Parathyroid adenoma (tissue), 2 donors: ENCODE measurements at regions not wholly inside any gene's neighbourhood (a gene's known extent, or its start where the extent isn't known, plus 50 kb on each side); places are given as distances from the start of the nearest gene placed in this dataset.

Source experiments
- H2AFZ ChIP-seq: fragments of 300-600 bp; sonication (generic); one replicate; pipeline ENCODE4 v1.7.0; 2017; ENCODE audit warnings: antibody characterized with exemption, mild to moderate bottlenecking
- H3K27ac ChIP-seq: fragments of 300-600 bp; sonication (generic); one replicate; pipeline ENCODE4 v1.7.0; 2017
- H3K27me3 ChIP-seq: fragments of 300-600 bp; sonication (generic); one replicate; pipeline ENCODE4 v1.7.0; 2017; ENCODE audit warnings: low read length; ENCODE audit not compliant: control insufficient read depth, insufficient read depth
- H3K36me3 ChIP-seq: fragments of 300-600 bp; sonication (generic); one replicate; pipeline ENCODE4 v1.7.0; 2017; ENCODE audit warnings: low read length; ENCODE audit not compliant: control insufficient read depth, insufficient read depth
- H3K4me1 ChIP-seq: fragments of 300-600 bp; sonication (generic); one replicate; pipeline ENCODE4 v1.7.0; 2017; ENCODE audit warnings: control low read depth
- H3K4me2 ChIP-seq: fragments of 300-600 bp; sonication (generic); one replicate; pipeline ENCODE4 v1.7.0; 2017; ENCODE audit warnings: low read length
- H3K4me3 ChIP-seq: fragments of 300-600 bp; sonication (generic); one replicate; pipeline ENCODE4 v1.7.0; 2017; ENCODE audit warnings: low read depth, low read length
- H3K79me2 ChIP-seq: fragments of 300-600 bp; sonication (generic); one replicate; pipeline ENCODE4 v1.7.0; 2017; ENCODE audit warnings: control low read depth
- H3K9ac ChIP-seq: fragments of 300-600 bp; sonication (generic); one replicate; pipeline ENCODE4 v1.7.0; 2017; ENCODE audit warnings: mild to moderate bottlenecking
- H3K9me3 ChIP-seq: fragments of 300-600 bp; sonication (generic); one replicate; pipeline ENCODE4 v1.7.0; 2017; ENCODE audit warnings: low read length; ENCODE audit not compliant: control insufficient read depth
- CTCF ChIP-seq: fragments of 300-600 bp; sonication (generic); IDR thresholded peaks from one replicate; pipeline ENCODE4 v1.7.0; 2017; ENCODE audit warnings: antibody characterized with exemption, mild to moderate bottlenecking
- donor health status: primary hyperparathyroidism.

GRCh38 chr5:105670596-105670995, 2000.1 kb downstream of the EFNA5 start:
- H3K79me2 ChIP-seq = no peaks in the 10 kb centered on the region
- no peaks in the 10 kb centered on the region for H3K36me3 ChIP-seq
- no peak overlapping the region for H3K4me3 ChIP-seq
- no peak overlapping the region for H3K9ac ChIP-seq
- no peaks in the 10 kb centered on the region for H3K27me3 ChIP-seq
- H2AFZ ChIP-seq = no peak overlapping the region
- H3K9me3 ChIP-seq = no peaks in the 10 kb centered on the region
- no peak overlapping the region for H3K4me2 ChIP-seq
- no peak overlapping the region for H3K27ac ChIP-seq
- H3K4me1 ChIP-seq = no peaks in the 10 kb centered on the region
- no peak for TF ChIP-seq CTCF

GRCh38 chr5:105663671-105664070, 2007.1 kb downstream of the EFNA5 start:
- Histone ChIP-seq H3K27ac (no peak overlapping the region), H3K4me2 (no peak overlapping the region), H3K36me3 (no peaks in the 10 kb centered on the region), H3K9me3 (no peaks in the 10 kb centered on the region), H3K27me3 (no peaks in the 10 kb centered on the region), H2AFZ (no peak overlapping the region), H3K4me1 (no peaks in the 10 kb centered on the region), H3K9ac (no peak overlapping the region), H3K4me3 (no peak overlapping the region), H3K79me2 (no peaks in the 10 kb centered on the region)
- TF ChIP-seq CTCF = no peak

GRCh38 chr5:105659396-105659795, 2011.3 kb downstream of the EFNA5 start:
- H3K4me3 ChIP-seq = no peak overlapping the region

GRCh38 chr5:105640328-105640727, 2030.4 kb downstream of the EFNA5 start:
- Histone ChIP-seq H3K9ac (no peak overlapping the region), H3K4me3 (no peak overlapping the region), H3K9me3 (no peaks in the 10 kb centered on the region), H3K79me2 (no peaks in the 10 kb centered on the region), H3K36me3 (no peaks in the 10 kb centered on the region), H3K27me3 (no peaks in the 10 kb centered on the region), H2AFZ (no peak overlapping the region), H3K4me2 (no peak overlapping the region), H3K4me1 (no peaks in the 10 kb centered on the region), H3K27ac (no peak overlapping the region)
- no peak for TF ChIP-seq CTCF

More at GRCh38 chr5:105659396-105659795, 2011.3 kb downstream of the EFNA5 start:
- Histone ChIP-seq H3K4me1 (no peaks in the 10 kb centered on the region), H3K9ac (no peak overlapping the region), H3K9me3 (no peaks in the 10 kb centered on the region), H3K4me2 (no peak overlapping the region), H3K27me3 (no peaks in the 10 kb centered on the region), H3K79me2 (no peaks in the 10 kb centered on the region), H2AFZ (no peak overlapping the region), H3K36me3 (no peaks in the 10 kb centered on the region), H3K27ac (no peak overlapping the region)
- TF ChIP-seq CTCF = no peak

- Histone ChIP-seq H3K9me3 (no peaks in the 10 kb centered on the region), H3K9ac (no peak overlapping the region), H3K4me2 (no peak overlapping the region), H3K4me1 (no peaks in the 10 kb centered on the region), H3K4me3 (no peak overlapping the region), H3K27ac (no peak overlapping the region), H2AFZ (no peak overlapping the region), H3K36me3 (no peaks in the 10 kb centered on the region), H3K27me3 (no peaks in the 10 kb centered on the region), H3K79me2 (no peaks in the 10 kb centered on the region)
- TF ChIP-seq CTCF = no peak
Observed at GRCh38 chr5:105639511-105639910, 2031.2 kb downstream of the EFNA5 start.
